Stomach (tissue), 4 donors: ENCODE measurements at regions not wholly inside any gene's neighbourhood (a gene's known extent, or its start where the extent isn't known, plus 50 kb on each side); places are given as distances from the start of the nearest gene placed in this dataset.

ENCODE experiments used
- CTCF ChIP-seq, 7 experiments: fragments of 450-650 bp in 4 of 7; fragments of 200-600 bp in 3 of 7; sonication (generic) in 3 of 7; IDR thresholded peaks; one replicate each; pipeline ENCODE4 v1.5.1; 2016 to 2019; ENCODE audit warnings: antibody characterized with exemption in 7 of 7, control low read depth in 2 of 7, mild to moderate bottlenecking in 1 of 7
- EP300 ChIP-seq: sonication (generic); formaldehyde crosslinking; IDR thresholded peaks from one replicate; pipeline ENCODE4 v1.6.1; 2017; ENCODE audit warnings: antibody characterized with exemption
- POLR2A ChIP-seq, 4 donors: fragments of 450-650 bp; IDR thresholded peaks; one replicate each; pipeline ENCODE4 v1.6.1; 2016; ENCODE audit warnings: antibody characterized with exemption in 4 of 4, control low read depth in 2 of 4, mild to moderate bottlenecking in 1 of 4, moderate library complexity in 1 of 4
- POLR2AphosphoS5 ChIP-seq, 3 donors: sonication (generic); formaldehyde crosslinking; IDR thresholded peaks; one replicate each; pipeline ENCODE4 v1.6.1; 2016; ENCODE audit warnings: antibody characterized with exemption in 3 of 3

- TF ChIP-seq CTCF (IDR thresholded peaks at IDR 0.05) (no peak), POLR2AphosphoS5 (IDR thresholded peaks at IDR 0.05) (no peak), POLR2A (IDR thresholded peaks at IDR 0.05) (no peak), EP300 (no peak)
Observed at GRCh38 chr9:82263619-82264018, 275.0 kb downstream of the SPATA31D1 start.
